ENCODE measurements at regions not wholly inside any gene's neighbourhood (a gene's known extent, or its start where the extent isn't known, plus 50 kb on each side); places are given as distances from the start of the nearest gene placed in this dataset.

- Mint-ChIP-seq H3K4me1 (peaks cover 11% of the 10 kb centered on the region), H3K9me3 (peaks cover 5% of the 10 kb centered on the region), H3K27me3 (no peaks in the 10 kb centered on the region), H3K27ac (no peak overlapping the region), H3K36me3 (ENCODE audit: low read depth) (no peaks in the 10 kb centered on the region), H3K4me3 (no peak overlapping the region)
- ATAC-seq (ENCODE audit: low read depth) (no peak), DNase-seq (no peak)
- ChIA-PET CTCF (no interaction called here), POLR2A (no interaction called here)
- intact Hi-C loops (cut with micrococcal nuclease), result no loop called here
- TF ChIP-seq CTCF (IDR thresholded peaks at IDR 0.05), result no peak
These were observed 66.1 kb upstream of the ZNF827 start for GRCh38 chr4:146004730-146005129.

- Mint-ChIP-seq H3K9me3 (no peaks in the 10 kb centered on the region), H3K27ac (no peak overlapping the region), H3K36me3 (ENCODE audit: low read depth) (no peaks in the 10 kb centered on the region), H3K27me3 (no peaks in the 10 kb centered on the region), H3K4me1 (no peaks in the 10 kb centered on the region), H3K4me3 (no peak overlapping the region)
- POLR2A ChIA-PET, result no interaction called here
- no peak for TF ChIP-seq CTCF (IDR thresholded peaks at IDR 0.05)
- intact Hi-C loops (cut with micrococcal nuclease), result no loop called here
- CTCF ChIA-PET, result no interaction called here
- no peak for DNase-seq
- ATAC-seq (ENCODE audit: low read depth), result no peak
These were observed 50.0 kb upstream of the ZNF827 start for GRCh38 chr4:145988628-145989027.

Measured in activated B cell treated with CpG ODN at 0.5 μM for 24 hours (primary cell).